ENCODE measurements at regions not wholly inside any gene's neighbourhood (a gene's known extent, or its start where the extent isn't known, plus 50 kb on each side); places are given as distances from the start of the nearest gene placed in this dataset.

DNA sequence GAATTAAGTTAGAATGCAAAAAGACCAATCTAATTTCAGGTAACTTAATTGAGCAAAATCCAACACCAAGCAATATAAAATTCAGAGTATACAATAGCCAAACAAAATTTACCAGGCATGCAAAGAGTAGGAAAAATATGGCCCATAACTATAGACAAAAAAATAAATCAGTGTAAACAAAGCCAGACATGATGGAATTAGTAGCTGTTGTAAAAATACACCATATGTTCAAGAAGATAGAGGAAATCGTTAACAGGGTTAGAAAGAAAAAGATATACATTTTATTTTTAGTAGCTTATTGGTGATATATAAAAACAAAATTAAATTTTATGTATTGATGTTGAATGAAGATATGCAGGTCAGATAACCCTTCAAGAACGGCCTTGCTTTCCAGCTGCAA, 621.1 kb upstream of the MIR17HG start:
- no peaks in the 10 kb centered on the region for H3K79me2 ChIP-seq (replicated peaks; ENCODE audit: insufficient read depth)
- H3K4me1 Mint-ChIP-seq = no peaks in the 10 kb centered on the region
- no peak overlapping the region for H3K27ac ChIP-seq (ENCODE audit: low read depth)
- H3K4me2 ChIP-seq = no peak overlapping the region
- H2AFZ ChIP-seq = no peak overlapping the region
- no peak overlapping the region for H3K4me3 ChIP-seq
- H3K27ac Mint-ChIP-seq = no peak overlapping the region
- H3K9me2 ChIP-seq (ENCODE audit: insufficient read depth) = no peaks in the 10 kb centered on the region
- DNase-seq (ENCODE audit: low spot score) (no peak), ATAC-seq (no peak)
- H4K20me1 ChIP-seq (replicated peaks; ENCODE audit: insufficient read depth) = no peaks in the 10 kb centered on the region
- no peaks in the 10 kb centered on the region for H3K9me3 Mint-ChIP-seq
- no peaks in the 10 kb centered on the region for H3F3A ChIP-seq (replicated peaks; ENCODE audit: low read depth)
- no peaks in the 10 kb centered on the region for H3K27me3 ChIP-seq (ENCODE audit: insufficient read depth)
- H3K36me3 Mint-ChIP-seq (ENCODE audit: low read depth) = peaks cover 3% of the 10 kb centered on the region; the same call in 2 of the 3 replicates
- no peak overlapping the region for H3K4me3 Mint-ChIP-seq
- no peaks in the 10 kb centered on the region for H3K36me3 ChIP-seq (ENCODE audit: insufficient read depth)
- H3K27me3 Mint-ChIP-seq (ENCODE audit: insufficient read depth, low read depth, poor library complexity) = peaks cover 2% of the 10 kb centered on the region
- H3K4me1 ChIP-seq (ENCODE audit: insufficient read depth) = no peaks in the 10 kb centered on the region
- TF ChIP-seq CTCF (conservative IDR thresholded peaks at IDR 0.05; ENCODE audit: low read depth in 2 of 2) (no peak), EZH2 (IDR thresholded peaks at IDR 0.05; ENCODE audit: low read depth, unreplicated experiment) (no peak), ZNF331 (CRISPR knock-in tag; IDR thresholded peaks at IDR 0.05; ENCODE audit: low read depth) (no peak), ZNF462 (CRISPR knock-in tag; IDR thresholded peaks at IDR 0.05) (no peak), CREB1 (CRISPR knock-in tag; IDR thresholded peaks at IDR 0.05; ENCODE audit: low read depth) (no peak), NANOG (IDR thresholded peaks at IDR 0.05; ENCODE audit: borderline replicate concordance) (no peak), JUNB (IDR thresholded peaks at IDR 0.05; ENCODE audit: unreplicated experiment) (no peak), POLR2AphosphoS5 (IDR thresholded peaks at IDR 0.05; ENCODE audit: low read depth) (no peak), EZH2phosphoT487 (IDR thresholded peaks at IDR 0.05; ENCODE audit: unreplicated experiment) (no peak), ZNF114 (CRISPR knock-in tag; IDR thresholded peaks at IDR 0.05) (no peak), STAT1 (IDR thresholded peaks at IDR 0.05; ENCODE audit: unreplicated experiment) (no peak)
- TF ChIP-seq, protein P1, sequence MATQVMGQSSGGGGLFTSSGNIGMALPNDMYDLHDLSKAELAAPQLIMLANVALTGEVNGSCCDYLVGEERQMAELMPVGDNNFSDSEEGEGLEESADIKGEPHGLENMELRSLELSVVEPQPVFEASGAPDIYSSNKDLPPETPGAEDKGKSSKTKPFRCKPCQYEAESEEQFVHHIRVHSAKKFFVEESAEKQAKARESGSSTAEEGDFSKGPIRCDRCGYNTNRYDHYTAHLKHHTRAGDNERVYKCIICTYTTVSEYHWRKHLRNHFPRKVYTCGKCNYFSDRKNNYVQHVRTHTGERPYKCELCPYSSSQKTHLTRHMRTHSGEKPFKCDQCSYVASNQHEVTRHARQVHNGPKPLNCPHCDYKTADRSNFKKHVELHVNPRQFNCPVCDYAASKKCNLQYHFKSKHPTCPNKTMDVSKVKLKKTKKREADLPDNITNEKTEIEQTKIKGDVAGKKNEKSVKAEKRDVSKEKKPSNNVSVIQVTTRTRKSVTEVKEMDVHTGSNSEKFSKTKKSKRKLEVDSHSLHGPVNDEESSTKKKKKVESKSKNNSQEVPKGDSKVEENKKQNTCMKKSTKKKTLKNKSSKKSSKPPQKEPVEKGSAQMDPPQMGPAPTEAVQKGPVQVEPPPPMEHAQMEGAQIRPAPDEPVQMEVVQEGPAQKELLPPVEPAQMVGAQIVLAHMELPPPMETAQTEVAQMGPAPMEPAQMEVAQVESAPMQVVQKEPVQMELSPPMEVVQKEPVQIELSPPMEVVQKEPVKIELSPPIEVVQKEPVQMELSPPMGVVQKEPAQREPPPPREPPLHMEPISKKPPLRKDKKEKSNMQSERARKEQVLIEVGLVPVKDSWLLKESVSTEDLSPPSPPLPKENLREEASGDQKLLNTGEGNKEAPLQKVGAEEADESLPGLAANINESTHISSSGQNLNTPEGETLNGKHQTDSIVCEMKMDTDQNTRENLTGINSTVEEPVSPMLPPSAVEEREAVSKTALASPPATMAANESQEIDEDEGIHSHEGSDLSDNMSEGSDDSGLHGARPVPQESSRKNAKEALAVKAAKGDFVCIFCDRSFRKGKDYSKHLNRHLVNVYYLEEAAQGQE (IDR thresholded peaks at IDR 0.05; ENCODE audit: unreplicated experiment) = no peak
- TF ChIP-seq, protein P2, sequence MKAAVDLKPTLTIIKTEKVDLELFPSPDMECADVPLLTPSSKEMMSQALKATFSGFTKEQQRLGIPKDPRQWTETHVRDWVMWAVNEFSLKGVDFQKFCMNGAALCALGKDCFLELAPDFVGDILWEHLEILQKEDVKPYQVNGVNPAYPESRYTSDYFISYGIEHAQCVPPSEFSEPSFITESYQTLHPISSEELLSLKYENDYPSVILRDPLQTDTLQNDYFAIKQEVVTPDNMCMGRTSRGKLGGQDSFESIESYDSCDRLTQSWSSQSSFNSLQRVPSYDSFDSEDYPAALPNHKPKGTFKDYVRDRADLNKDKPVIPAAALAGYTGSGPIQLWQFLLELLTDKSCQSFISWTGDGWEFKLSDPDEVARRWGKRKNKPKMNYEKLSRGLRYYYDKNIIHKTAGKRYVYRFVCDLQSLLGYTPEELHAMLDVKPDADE (IDR thresholded peaks at IDR 0.05) = no peak

Measured in GM23338 (cell line).